NCI-H1930 (cell line): ENCODE measurements at regions not wholly inside any gene's neighbourhood (a gene's known extent, or its start where the extent isn't known, plus 50 kb on each side); places are given as distances from the start of the nearest gene placed in this dataset.
A peak's percentile ranks its signal among the peaks of the same experiment; 100 is the strongest.
"Not testable (repeated sequence)": the region's sequence is repeated elsewhere in the genome, so short reads cannot be mapped to it uniquely, and the experiment has no call there.

Experiments used
- DNase-seq, 2 experiments: peaks; one replicate each; lab custom pipeline; 2025; lab: John Stamatoyannopoulos, UW

DNA sequence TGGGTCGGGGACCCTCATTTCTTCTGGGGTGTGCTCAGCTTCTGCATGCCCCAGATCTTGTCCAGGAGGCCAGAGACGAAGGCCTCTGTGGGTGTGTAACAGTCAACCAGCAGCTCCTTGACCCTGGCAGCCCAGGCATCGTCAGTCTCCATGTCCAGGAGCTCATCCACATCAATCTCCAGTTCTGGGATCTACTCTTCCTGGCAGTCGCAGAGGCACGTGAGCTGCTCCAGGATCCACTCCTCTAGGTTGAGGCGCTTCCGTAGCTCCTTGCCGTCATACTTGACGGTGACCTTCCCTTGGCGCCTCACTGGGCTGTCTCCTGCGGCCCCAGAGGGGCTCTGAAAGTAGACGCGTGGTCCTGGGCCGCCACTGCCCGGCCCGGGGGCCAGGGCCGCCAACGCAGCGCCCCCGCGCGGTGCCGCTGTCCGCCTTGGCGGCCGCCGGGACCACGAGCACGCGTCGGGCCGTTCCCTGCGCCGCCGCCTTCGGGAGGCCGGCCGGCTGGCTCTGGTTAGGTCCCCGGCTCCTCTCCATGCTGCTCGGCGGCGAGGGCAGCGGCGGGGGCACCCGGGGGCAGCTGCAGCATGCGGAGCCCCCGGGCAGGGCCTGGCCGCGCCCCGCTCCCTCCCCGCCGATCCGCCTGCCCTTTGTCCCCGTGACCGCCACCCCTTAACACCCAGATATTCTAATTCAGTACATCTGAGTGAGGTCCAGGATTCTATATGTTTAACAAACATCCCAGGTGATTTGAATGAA lies 170.5 kb downstream of the SEPTIN7 start:
- peak; percentile 7 to 22 for DNase-seq

DNA sequence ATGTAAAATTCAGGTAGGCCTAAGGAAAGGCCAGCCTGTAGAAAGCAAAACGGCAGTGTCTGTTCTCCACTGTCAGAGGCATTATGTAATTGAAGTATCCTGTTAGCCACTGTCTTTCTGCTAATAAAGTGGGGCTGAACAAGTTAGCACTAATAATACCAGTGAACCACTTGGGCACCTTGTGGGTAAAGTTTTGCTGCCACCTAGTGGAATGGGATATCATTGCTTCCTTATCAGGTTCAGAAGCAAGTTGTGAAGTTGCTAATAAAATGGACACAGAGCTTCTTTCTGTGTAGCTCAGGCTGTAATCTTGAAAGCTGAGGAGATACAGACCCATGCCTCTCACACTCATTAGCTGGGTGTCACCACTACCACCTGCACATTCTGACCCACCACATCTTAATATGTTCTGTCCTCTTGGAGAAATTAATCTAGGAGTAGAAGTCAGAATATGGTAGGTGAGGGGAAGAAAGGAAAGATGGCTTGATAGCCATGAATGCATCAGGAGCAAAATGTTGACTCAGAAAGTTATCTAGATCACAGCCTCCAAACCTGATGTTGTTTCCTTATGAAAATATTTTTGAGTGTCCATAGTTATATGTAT lies 175.1 kb downstream of the SEPTIN7 start:
- DNase-seq: peak; percentile 33 to 47

DNA sequence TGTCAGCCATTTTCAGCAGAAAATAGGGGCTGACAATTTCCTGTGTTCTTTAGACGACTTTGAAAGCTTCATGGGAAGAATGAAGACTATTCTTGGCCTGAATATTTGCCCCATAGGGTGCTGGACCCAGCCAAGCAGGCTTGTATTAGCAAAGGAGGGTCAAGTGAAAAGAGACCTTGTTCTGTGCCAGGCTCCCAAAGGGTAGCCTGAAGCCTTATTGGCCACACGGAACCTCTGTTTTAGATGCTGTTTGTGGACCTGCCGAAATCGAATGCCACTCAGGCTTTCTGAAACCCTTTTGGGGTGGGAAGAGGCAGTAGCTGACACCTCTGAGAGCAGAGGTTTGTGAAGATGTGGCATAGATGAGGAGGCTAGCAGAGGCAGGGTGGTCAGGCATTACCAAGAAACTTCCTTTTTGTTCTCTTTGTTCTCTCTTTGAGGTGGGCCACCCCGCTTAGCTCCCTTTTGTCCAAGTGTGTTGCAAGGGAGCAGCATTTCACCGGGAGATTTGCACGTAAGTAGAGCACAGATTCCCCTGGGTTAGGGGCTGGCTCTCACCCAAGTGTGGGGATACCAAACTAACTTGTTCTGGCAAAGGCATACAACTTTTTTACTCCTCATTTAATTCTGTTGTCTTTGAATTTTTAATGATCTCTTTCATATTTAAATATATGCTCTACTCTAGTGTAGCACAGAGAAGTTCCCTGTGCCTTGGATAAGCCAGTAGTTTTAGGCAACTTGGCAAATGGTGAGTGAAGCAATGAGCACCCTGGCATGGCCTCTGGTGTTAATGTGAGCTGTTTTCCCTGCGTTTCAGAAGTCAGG lies 174.0 kb upstream of the EEPD1 start:
- DNase-seq: not testable (repeated sequence)

DNA sequence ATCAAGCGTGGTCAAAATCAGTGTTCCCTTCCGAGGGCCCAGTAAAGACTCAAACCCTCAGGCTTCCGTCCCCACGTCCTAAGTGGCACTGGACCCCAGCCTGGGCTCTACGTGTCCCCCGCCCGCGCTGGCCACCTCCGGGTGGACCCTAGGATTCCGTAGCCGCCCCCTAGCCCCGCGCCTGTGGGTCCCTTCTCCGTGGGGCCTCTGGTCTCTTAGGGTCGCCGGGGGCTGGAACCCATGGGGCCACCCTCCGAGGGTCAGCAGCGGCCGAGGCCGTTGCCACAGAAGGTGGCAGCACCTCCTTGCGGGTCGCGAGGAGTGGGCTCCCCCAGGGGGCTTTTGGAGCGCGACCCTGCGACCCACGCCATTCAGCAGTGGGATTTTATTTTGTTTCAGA lies 170.5 kb upstream of the EEPD1 start:
- no peak for DNase-seq

DNA sequence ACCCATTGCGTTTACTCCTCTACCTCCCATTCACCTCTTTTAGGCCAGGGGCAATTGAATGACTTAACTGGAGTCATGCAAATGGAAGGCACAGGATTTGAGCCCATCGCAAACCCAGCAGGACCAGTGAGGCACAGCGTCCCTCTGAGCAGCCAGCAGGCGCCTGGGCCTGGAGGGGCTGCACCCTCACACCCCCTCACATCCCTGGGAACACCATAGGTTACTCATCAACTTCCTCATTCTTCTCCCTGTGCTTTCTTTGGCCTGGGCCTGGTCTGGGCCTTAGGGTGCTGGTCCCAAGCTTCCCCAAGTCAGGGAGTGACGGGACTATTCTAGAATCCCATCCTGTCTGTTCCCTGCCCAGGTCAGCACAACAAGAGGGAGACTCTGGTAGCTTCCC lies 169.4 kb upstream of the EEPD1 start:
- DNase-seq: no peak

DNA sequence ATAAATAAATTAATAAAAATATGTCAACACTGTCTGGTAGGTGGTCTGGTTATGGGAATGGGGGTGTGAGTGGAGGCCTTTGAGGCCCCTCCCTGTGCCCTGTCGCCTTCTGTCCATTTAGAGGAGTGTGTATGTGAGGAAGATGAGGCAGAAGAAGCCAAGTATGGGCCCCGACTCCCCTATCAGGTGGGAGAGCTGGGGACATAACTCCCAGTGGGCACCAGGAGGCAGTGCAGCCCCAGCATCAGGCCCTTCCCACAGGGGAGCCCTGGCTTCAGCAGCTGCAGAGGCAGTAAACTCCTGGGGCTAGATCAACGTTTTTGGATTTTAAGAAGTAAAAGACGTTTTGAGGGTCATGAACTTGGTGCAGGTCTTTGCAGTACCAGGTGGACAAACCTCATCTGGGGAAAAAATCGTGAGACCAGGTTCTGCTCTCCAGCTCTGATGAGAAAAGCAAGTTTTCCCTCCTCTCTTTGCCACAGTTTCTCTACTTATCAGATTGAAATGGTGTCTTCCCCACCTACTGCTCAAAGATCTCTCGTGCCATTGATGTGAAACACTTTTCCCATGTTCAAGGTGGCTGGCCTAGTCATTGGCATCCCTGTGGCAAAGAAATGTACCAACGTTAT lies 167.8 kb upstream of the EEPD1 start:
- DNase-seq: peak; percentile 45

DNA sequence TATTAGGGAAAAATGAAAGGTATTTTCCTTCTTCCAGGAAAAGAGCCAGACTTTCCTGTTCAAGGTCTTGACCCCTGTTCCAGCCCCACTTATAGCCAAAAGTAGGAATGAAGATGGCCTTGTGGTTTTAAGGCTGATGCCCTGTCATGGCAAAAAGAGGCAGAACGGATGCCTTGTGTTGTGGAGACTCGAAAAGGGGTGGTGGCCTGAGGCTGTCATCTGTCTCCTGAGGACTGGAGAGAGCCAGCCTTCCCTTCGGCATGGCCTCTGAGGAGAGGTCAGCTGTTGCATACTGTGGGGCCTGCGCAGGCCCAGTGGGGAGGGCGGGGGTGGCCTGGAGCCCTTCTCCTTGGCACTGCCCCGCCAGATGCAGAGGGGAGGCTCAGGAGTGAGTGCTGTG lies 166.0 kb upstream of the EEPD1 start:
- no peak for DNase-seq

DNA sequence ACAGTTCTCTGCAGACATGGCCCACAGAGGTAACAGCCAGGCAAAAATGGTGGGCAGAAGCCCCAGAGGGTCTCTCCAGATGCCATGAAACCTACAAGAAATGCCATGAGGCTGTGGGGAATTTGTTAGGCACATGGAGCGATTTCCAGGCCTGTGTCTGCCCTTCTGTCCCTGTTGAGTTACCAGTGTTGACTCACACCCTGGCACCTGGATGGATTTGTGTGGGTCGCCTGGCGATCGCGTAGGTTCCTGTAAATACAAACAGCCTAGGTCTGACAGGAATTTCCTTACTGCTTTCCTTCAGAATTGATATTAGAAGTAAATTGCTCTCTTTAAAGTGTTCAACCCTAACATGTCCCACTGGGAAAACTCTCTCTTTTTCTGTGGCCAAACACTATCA lies 164.9 kb upstream of the EEPD1 start:
- DNase-seq: no peak

DNA sequence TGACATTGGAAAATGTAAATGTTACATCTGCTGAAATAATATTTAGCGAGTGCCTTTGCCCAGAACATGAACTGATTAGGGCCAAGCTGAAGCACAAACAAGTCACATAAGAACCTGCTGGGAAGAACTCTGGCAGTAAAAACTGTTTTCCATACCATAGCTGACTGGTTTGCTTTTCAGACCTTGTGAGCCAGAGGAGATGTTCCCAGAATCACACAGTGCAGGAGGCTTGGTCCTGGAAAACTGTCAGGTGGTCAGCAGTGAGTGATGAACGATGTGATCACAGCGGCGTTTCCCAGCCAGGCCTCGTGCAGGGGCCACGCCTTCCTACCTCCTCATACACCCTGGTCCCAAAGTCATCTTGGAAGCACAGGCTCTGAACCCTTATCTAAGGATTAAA lies 164.2 kb upstream of the EEPD1 start:
- DNase-seq: no peak

DNA sequence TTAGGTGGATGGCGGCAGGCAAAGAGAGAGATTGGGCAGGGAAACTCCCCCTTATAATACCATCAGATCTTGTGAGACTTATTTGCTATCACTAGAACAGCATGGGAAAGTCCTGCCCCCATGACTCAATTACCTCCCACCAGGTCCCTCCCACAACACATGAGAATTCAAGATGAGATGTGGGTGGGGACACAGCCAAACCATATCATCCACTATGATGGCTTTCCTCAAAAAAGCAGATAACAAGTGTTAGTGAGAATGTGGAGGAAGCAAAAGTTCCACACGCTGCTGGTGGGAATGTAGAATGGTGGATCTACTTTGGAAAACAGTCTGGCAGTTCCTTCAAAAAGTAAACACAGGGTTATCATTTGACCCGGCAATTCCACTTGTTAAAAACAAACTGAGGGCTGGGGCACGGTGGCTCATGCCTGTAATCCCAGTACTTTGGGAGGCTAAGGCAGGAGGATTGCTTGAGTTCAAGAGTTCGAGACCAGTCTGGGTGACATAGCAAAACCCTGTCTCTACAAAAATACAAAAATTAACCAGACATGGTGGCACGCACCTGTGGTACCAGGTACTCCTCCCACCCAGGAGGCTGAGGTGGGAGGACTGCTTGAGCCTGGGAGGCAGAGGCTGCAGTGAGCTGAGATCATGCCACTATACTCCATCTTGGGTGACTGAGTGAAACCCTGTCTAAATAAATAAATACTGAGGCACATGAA lies 161.4 kb upstream of the EEPD1 start:
- no peak for DNase-seq

DNA sequence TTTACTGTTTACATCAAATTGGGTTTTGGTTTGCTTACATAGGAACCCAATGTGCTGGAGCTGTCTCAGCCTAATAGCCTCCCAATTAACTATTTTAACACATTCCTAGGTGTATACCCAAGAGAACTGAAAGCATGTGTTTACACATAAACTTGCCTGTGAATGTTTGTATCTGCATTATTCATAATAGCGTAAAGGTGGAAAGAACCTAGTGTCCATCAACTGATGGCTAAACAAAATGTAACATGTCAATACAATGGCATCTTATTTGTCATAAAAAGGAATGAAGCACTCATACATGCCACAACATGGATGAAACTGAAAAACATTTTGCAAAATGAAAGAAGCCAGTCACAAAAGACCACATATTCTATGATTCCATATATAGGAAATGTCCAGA lies 160.6 kb upstream of the EEPD1 start:
- DNase-seq: no peak

DNA sequence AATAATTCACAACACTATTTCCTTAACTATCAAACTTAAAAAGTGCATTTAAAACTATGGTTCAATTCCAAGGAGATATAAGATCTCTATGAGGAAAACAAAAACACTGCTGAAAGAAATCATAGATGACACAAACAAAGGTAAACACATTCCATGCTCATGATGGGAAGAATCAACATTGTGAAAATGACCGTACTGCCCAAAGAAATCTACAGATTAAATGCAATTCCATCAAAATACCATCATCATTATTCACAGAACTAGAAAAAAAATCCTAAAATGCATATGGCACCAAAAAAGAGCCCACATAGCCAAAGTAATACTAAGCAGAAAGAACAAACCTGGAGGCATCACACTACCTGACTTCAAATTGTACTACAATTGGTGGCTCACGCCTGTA lies 159.9 kb upstream of the EEPD1 start:
- no peak for DNase-seq

DNA sequence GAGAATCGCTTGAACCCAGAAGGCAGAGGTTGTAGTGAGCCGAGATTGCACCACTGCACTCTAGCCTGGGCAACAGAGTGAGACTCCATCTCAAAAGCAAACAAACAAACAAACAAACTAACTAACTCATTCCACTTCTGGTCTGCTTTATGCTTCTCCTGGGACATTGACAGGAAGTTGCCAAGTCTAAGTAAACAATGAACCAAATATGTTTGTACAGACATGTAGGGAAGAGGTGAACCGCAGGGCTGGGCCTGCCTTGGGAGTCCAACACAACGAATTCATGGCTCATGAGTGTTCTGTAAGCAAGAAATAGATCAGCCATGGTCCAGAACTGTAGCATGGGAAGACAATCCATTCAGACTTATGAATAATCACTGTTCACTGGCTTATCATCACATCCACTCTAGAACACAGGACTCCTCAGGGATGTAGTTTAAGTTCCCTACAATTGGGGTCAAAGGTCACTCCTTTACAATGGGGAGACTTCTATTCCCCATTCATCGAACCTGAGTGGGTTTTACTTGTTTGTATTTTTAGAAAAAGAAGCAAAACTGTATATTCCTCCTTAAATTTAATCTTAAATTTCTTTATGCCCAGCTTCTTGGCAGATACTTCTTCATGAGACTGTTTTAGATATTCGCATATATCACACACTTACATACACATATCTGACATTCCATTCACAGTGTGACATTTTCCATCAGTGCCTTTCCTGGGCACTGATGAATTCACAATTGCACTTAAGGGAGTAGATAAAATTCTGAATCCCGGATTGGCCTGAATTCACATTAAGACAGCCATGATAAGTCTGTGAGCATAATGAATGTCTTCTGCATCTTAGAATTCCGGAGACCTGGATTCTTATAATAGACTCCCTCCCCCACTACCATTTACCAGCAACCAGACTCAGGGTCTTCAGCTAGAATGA lies 159.1 kb upstream of the EEPD1 start:
- no peak for DNase-seq

DNA sequence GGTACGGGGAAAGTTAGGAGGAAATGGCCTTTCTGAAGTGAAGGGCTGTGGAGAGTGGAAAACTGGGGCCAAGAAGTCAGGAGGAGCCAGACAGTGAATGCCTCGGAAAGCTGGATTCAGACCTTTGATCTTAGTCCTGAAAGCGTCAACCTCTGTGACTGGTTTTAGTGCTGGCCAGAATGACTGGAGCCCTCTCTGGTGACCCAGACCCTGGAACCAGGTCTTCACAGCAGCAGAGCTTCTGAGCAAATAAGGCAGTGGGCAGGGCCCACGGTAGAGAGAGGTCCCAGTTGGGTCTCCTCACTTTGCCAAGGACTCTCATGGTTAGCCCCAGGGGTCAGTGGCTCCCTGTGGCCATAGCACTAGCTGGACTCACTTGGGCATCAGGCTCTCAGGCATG lies 157.7 kb upstream of the EEPD1 start:
- DNase-seq: no peak

DNA sequence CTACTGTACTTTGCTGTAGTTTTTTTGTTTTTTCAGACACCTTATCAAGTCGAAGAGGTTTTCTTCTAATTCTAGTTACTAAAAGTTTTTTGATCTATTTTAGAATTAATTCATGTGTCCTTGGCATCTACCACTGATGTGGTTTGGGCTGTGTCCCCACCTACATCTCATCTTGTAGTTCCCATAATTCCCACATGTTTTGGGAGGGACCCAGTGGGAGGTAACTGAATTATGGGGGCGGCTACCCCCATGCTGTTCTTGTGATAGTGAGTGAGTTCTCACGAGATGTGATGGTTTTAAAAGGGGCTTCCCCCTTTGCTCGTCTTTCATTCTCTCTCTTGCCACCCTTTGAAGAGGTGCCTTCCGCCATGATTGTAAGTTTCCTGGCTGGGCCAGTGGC lies 154.6 kb upstream of the EEPD1 start:
- DNase-seq: no peak

DNA sequence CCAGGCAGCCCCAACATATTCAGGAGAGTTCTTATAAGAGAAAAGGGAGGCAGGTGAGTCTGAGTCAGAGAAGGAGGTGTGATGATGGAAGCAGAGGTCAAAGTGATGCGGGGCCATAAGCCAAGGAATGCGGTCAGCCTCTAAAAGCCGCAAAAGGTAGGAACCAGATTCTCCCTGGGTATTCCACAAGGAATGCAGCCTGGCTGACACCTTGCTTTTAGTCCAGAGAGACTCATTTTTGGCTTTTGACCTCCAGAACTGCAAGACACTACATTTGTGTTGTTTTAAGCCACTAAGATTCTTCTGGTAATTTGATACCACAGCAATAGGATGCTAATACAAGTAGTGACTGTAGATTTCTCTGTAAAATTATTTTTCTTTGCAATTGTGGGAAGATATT lies 151.5 kb upstream of the EEPD1 start:
- DNase-seq: no peak

DNA sequence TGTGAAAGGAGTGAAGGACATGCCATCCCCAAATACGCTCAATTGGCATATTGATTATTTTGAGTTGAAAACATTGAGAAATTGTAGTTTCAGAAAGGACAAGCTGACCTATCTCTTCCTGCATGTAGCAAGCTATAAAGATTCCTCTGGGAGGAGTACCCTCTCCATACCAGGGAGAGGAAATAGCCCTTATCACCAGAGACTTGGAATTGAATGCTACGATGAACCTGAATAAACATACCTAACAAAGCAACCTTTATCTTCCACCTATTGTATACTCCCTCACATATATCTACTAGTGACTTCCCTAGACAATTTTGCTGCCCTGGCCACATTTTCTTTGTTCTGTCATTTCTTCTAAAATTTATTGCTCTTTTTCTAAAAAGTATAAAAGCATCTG lies 150.2 kb upstream of the EEPD1 start:
- DNase-seq: peak in 1 of 2 experiments; percentile 2

DNA sequence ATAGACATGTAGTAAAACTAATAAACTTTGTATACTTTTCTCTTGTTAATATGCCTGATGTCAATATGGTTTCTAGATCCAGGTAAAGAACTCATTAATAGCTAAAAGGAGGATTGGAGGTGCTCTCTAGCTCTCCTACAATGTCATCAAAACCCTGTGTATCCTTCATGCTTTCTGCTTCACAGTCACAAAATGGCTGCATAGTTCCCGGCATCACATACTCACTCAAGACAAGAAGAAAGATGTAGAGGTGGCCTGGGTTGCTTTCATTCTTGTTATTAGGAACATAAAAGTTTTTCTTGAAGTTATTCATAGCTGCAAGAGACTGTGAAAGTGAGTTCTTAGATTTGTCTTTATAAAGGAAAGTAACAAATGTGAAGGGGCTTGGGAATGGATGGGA lies 149.7 kb upstream of the EEPD1 start:
- DNase-seq: no peak

DNA sequence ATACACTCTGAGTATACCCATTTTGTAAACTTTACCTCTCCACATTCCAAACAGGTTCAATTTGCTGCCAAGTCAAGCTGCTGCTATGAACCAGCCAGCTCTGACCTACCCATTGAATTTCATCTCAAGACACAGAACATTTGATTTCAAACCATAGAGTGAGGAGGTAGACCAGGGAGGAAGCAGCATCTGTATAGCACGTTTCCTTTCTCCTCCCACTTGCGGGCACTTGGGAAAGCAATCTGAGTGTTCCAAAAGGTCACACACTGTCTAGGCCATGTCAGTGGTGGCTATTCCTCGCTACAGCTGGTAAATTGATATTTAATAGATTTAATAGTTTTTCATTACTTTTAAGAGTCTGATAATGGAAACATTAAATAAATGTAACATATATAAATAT lies 147.8 kb upstream of the EEPD1 start:
- DNase-seq: no peak

DNA sequence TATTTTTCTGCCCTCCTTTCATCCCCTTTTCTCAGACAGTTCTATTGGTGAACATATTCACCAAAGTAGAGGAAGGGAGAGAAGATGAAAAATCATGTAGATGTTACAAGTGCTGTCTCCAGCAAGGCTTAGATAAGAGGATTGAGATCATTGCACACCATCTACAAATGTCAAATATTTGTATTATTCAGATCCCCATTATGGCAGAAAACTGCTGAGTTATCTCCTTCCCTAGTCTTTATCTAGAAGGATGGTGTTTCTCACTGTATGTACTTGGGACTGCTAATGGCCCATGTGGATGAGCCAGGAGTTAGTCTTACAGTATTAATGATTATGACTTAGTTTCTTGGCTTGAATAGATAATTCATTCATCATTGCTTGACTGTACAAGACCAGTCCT lies 147.2 kb upstream of the EEPD1 start:
- DNase-seq: no peak
